PFSK-1 (cell line): ENCODE measurements at regions not wholly inside any gene's neighbourhood (a gene's known extent, or its start where the extent isn't known, plus 50 kb on each side); places are given as distances from the start of the nearest gene placed in this dataset.

Source experiments
- FOXP2 ChIP-seq: optimal IDR thresholded peaks from 2 replicates; pipeline ENCODE3; 2011; ENCODE audit warnings: borderline replicate concordance, control low read depth, inconsistent platforms; ENCODE audit not compliant: insufficient read depth; ENCODE audit errors: extremely low read length, extremely low read depth
- POLR2AphosphoS5 ChIP-seq: IDR thresholded peaks from 2 replicates; pipeline ENCODE4 v1.6.1; 2012; ENCODE audit warnings: low read depth, mild to moderate bottlenecking, control low read depth, low read length, moderate library complexity
- REST ChIP-seq, 2 experiments: IDR thresholded peaks; 2 replicates each; pipeline versions ENCODE4 v1.6.1 to v1.8.0; 2011 to 2012; ENCODE audit warnings: low read depth in 2 of 2, low read length in 2 of 2, control low read depth in 1 of 2, inconsistent platforms in 1 of 2, mild to moderate bottlenecking in 1 of 2, moderate library complexity in 1 of 2; ENCODE audit not compliant: insufficient read depth in 1 of 2
- SIN3A ChIP-seq: IDR thresholded peaks from 2 replicates; pipeline ENCODE4 v1.6.1; 2012; ENCODE audit warnings: mild to moderate bottlenecking, low read length, moderate library complexity, borderline replicate concordance; ENCODE audit not compliant: insufficient read depth
- TAF1 ChIP-seq: IDR thresholded peaks from 2 replicates; pipeline ENCODE4 v1.6.1; 2012; ENCODE audit warnings: low read length, control low read depth, borderline replicate concordance; ENCODE audit not compliant: insufficient read depth

DNA sequence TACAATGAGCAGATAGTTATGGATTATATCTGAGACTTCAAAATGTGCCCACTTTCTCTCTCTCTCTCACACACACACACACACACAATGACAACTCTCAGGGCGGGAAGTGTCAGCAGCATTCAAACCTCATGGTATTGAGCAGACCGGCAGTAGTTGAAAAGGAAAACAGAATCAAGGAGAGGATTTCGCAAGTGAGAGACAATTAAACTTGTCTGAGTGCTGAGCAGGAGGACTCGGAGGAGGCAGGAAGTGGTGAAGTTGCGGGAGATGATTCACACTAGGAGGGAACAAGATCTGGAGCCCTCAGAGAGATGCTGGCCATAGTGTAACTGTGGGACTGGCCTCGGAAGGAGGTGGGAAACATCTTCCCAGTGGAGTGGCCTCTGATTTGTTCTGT lies 353.1 kb downstream of the EFNB2 start:
- TF ChIP-seq POLR2AphosphoS5 (no peak), REST (IDR thresholded peaks at IDR 0.05; ENCODE audit: insufficient read depth in 1 of 2, low read depth in 2 of 2, low read length in 2 of 2) (no peak; a peak in 1 of 4 replicates), TAF1 (peak; percentile 51; the same call in 1 of the 2 replicates), SIN3A (peak; percentile 72; the same call in 1 of the 2 replicates), FOXP2 (no peak)
